Activated effector memory CD4-positive, alpha-beta T cell treated with anti-CD3 and anti-CD28 coated beads, Interleukin-2, amount 50 U/mL, for 16 hours (primary cell): ENCODE measurements at regions not wholly inside any gene's neighbourhood (a gene's known extent, or its start where the extent isn't known, plus 50 kb on each side); places are given as distances from the start of the nearest gene placed in this dataset.

Experiments used
- DNase-seq: peaks from one replicate; pipeline ENCODE4 v3.0.0-alpha.2; 2020

DNA sequence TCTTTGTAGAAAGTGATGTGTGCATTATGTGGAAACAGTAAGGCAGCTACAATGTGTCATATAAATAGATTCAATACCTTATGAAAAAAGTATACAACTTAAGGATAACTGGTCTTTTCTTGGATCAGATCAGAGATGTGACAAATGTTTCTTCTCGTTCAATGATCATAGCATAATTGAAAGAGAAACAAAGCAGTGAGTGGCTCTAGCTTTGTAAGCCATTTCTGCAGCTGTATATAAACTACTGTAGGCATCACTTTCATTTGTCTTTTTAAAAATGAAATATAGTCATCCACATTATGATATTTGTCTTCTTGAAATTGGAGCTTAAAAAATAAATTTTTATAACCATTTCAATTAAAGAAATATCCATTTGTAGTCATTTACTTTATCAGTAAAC lies 63.8 kb upstream of the LMO3 start:
- DNase-seq: no peak

DNA sequence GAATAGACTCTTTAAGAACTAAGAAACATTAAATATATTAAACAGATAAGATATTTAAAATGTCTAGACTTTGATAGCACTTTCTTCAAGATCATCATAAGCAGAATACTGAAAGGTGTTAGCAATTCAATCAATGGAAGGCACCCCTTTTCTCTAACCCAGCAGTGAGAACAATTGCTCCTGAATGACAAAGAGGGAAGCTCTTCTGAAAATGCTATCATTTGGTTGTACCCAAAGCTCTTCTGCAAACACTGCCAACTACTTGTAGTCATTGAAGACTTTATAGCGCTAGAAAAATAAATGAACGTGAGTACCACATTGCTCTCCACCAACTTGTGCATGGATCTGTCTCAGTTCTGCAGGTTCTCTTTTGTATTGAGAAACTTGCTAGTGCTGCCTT lies 62.2 kb upstream of the LMO3 start:
- DNase-seq: no peak

DNA sequence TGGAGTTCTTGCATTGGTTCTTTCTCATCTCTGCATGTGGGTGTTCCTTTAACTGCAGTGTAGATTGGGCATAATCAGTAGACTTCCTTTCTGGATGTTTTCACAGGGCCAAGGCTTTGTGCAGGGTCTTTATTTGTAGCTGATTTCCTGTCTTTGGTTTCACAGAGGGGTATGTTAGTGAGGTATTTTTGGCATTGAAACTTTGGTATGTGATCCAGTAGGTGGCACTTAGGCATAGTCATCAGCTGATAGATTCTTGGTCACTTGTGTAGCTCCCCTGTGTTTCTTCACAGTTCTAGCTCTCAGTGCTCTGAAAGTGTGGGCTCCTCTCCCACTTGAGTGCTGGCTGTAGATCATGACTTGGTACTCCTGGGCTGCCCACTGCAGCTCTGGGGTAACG lies 52.7 kb upstream of the LMO3 start:
- DNase-seq: no peak
